ENCODE measurements at regions not wholly inside any gene's neighbourhood (a gene's known extent, or its start where the extent isn't known, plus 50 kb on each side); places are given as distances from the start of the nearest gene placed in this dataset.

DNA sequence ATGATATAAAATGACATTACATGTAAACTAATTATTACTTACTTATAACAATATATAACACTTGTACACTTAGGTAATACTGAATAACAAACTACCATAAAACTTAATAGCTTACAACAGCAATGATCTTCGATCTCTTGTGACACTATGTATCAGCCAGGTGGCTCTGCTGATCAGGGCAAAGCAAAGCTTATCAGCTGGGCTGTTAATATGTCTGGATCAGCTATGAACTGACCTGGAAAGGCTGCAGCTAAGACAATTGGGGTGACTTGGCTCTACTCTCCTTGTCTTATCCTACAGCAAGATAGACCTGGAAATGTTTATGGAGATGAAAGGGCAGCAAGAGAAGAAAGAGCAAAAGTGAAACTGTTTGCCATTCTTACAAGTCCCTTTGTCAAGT, 511.3 kb downstream of the TLR4 start:
- DNase-seq, result no peak

DNA sequence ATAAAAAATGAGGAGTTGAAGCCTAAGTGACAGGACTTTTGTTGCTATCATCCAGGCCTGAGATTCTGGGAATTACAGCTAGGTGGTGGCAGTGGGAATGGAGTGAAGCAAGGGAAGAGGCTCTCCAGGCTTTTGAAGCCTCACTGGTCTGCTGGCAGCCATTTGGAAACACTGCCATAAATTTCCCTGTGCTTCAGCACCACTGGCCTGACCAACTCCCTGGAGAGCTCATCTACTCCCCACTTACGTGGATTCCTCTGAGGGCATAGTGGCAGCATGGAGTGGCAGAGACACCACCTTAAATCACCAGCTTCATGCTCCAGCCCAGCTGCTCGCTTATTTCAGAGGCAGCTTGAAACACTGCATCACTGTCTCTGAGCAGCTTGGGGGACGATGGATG, 518.2 kb downstream of the TLR4 start:
- no peak for DNase-seq

DNA sequence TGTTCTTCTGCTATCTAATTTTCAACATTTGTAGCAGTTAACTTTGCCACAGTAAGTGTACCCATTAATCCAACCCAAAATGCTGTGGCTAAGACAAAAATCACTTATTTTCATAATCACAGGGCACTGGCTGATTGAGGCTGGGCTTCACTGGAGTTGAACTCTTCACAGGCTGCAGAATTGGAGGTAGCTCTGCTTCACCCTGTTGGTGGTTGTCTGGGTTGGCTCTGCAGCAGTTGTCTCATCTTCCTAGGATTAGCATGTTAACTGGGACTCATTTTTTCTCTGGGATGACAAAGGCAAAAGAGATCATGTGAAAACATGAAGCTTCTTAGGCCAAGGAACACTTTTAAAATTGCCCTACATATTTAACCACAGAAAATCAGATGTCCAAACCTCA, 518.9 kb downstream of the TLR4 start:
- DNase-seq, result no peak

DNA sequence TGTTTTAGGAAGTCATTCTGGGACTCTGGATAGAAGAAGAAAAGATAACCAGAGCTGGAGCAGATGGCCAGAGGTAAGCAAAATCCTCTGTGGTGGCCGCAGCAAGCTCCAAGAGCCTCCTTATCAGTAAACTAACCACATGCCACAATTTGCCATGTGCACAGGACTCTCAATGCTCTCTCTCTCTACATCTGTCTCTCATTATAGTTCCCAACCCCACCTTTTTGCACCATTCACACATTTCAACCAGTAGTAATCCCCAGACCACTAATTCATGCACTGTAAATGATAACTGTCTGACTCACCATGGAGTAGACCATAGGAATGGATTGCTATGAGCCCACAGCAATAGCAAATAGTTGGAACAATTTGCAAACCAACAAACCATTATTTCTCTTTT, 526.1 kb downstream of the TLR4 start:
- DNase-seq, result no peak

DNA sequence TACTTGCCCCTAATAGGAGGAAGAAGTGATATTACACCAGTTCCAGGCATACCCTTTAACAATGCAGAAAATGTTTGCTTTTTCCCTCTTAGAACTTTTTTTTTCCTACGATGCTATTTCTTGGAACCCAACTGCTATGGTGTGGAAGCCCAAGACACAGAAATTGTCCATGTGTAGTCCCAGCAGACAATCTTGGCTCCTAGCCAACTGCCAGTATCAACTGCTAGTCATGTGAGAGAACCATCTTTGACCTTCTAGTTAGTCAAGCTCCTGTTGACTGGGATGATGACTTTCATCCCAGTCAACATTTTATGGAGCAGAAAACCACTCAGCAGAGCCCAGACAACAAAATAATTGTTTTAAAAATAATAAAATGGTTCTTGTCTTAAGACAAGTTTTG, 532.4 kb downstream of the TLR4 start:
- no peak for DNase-seq

DNA sequence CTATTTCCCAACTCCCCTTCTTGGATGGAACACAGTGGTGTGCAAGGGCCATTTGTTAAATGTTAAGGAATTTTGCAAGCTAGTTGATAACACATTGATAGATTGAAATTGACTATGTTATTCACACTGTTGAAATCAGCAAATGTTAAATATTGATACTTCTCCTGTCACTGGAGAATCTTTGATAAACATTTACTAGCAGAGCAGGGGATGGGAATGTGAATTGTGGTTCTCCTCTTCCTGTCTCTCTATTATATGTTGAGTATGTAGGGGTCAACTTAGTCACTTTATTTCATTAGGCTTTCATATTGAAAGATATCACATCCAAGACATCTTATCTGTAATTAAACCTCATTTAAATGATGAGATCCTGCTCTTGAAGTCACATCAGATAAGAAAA, 533.9 kb downstream of the TLR4 start:
- DNase-seq, result no peak

DNA sequence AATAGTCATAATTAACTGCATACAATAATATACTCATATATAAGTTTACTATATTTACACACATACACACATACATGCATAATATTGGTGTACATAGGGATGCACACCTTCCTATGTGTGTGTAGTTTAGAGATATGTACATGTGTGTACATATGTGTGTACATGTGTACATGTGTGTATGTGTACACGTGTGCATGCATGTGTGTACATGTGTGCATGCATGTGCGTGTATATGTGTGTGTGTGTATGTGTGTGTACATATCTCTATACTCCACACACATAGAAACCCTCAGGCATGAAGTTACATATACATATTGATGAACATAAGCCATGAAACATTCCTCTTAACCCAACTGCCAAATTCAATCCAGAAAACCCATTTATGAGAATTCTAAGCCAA, 547.8 kb downstream of the TLR4 start:
- no peak for DNase-seq

DNA sequence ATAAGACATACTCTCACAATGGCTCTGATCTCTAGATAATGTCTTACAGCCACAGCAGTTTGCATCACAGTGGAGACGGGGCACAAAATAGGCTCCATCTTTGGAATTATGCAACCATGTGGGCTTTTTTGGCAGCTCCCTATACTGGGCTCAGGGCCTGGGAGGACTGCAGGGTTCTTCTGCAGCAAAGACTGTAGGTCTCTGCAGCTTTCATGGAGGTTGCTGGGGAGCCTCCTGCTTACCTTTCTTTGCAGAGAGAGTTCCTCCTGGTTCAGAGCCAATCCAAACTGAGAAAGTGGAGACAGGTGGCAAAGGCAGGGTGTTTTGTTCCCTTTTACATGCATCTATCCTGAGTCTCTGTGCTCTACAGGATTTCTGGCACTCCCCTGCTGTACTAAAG, 558.0 kb downstream of the TLR4 start:
- no peak for DNase-seq

DNA sequence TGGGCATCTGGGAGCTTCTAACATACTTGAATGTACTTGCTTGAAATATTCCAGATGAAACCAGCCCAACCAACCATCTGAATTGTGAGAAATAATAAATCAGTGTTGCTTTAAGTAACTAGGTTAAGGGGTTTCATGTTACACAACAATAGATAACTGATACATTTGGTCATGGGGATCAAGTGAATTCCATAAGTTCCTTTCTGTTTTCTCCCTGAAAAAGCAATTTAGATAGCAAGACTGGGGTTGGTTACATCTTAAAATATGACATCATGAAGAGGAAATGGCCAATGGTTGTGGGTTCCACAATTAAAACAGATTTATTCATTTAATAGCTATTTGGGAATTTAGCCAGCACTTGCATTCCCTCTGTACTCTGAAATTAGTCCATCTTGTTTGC, 559.7 kb downstream of the TLR4 start:
- DNase-seq, result no peak

DNA sequence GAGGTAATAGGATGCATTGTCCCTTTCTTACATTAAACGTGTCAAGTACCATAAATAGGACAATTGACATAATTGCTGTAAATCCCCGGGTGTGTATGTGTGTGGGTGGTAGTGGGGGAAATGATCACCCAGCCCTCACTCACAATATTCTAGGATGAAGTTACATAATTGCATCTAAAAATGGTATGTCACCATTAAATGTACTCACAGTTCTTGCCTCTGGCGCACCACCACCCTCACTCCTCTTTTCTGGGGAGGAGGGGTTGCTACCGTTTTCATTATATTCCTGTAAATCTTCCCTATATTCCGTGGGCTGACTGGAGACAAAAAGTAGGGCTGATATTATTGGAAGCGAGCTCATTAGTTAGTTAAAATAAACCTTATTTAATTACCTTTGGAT, 563.8 kb downstream of the TLR4 start:
- DNase-seq, result no peak

DNA sequence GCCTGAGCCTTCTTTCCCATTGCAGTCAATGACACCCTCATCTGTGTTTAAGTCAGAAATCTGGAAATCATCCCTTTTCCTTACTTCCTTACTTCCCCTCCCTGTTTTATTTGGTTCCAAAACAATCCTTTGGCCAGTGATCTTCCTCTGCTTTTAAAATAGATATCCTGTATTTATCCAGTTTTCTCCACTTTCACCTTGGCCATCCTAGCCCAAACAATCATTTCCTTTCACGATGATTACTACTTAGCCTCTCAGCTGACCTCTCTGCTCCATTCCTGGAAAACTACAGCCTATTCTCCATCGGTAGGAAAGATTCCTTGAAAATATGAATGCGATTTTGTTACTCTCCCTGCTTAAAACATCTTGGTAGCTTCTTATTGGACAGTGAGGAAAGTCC, 565.4 kb downstream of the TLR4 start:
- no peak for DNase-seq

DNA sequence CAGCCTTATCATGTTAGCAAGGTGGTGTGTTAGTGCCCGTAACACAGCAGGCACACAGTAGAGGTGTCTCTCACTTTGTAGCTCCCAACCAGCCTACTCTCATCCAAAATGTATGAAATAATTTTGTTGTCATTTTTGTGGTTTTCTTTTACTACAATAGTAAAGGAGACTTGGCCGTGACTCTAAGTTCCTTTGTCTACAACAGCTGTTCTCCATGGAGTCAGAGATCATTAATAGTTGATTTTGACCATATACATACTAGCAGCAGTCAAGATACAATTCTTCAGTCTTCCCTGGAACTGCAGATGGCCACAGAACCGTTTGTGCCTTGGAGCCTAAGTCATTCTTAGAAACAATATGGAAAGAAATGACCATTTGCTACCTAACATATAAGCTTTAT, 567.1 kb downstream of the TLR4 start:
- no peak for DNase-seq

DNA sequence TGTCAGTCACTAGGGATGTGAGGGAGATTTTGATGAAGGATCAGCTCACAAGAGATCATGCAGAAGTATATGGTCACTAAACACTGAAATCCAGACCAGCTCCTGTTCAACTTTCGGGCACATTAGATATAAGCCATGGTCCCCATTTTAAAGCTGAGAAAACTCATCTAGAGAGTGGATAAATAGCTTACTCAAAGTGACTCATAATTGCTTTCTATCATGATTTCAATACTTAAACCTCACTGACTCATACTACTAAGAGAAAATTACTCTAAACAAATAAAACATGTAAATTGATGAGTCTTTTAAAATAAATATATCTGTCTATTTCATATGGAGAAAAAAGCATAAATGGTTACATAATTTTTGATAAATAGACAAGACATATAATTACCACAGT, 567.7 kb downstream of the TLR4 start:
- DNase-seq, result no peak

DNA sequence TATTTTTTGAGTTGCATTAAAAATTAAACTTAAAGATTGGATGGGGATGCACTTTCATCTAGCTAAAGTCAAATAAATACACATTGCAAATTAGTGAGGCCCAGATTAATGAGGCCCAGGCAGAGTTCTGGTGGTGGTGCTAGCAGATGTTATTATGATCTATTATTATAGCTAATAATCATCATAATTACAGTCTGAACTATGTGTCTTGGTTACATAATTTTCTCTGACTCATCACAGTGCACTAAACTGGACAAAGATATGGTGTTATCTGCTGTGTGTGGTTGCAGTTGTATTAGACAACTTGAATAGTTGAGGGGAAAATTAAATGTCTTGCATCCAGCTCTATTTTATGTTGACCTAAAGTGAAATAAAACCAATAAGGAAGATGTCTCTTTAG, 568.8 kb downstream of the TLR4 start:
- DNase-seq, result no peak

DNA sequence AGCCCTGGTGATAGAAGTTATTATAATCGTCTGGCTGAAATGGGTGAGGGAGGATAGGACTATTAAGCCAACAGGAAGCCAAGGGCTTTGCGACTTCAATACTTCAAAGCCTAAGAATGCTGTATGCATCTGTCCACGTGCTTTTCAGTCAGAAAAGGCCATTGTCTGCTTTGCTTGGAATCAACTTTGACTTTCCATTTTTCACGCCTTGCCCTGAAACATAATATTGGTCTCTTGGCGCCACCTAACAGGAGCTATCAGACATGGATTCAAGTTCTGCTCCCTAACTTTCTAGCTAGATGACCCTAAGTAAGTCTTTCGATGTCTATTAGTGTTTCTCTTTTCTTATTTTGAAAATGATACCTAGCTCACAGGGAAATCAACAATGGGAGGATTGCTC, 572.6 kb downstream of the TLR4 start:
- DNase-seq, result no peak

DNA sequence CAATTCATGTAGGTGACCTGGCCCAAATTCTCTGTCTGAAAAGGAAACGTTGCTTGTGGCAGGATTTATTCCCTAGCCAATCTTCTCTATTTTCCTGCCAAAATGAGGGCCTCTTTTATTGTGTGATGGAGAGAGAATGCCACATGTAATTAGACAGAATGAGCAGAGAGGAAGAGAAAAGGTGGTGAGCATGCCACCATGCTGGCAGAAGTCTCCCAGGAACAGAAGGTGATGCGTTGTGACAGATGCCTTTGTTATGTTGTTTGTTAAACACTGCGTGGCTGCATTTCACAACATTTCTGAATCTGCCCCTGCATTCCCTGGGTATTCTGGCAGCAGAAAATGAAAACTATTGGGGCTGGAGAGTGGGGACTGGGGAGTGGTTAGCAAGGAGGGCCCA, 577.6 kb downstream of the TLR4 start:
- DNase-seq, result no peak

DNA sequence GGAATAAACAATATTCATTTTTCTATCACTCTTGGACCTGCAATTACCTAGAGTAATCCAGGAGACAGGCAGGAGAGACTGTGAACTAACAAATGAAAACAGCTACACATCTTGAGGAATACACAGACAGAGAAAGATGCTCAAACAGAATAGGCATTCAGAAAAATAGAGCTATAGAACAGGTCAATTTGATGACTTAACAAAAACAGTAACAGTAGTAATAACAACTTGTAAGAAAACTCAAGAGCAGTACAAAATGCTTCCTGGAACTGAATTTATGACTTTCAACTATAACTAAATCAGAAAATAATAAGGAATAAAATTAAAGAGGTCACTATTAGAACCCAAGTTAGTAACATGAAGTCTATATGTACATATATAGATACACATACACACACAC, 579.3 kb downstream of the TLR4 start:
- no peak for DNase-seq

DNA sequence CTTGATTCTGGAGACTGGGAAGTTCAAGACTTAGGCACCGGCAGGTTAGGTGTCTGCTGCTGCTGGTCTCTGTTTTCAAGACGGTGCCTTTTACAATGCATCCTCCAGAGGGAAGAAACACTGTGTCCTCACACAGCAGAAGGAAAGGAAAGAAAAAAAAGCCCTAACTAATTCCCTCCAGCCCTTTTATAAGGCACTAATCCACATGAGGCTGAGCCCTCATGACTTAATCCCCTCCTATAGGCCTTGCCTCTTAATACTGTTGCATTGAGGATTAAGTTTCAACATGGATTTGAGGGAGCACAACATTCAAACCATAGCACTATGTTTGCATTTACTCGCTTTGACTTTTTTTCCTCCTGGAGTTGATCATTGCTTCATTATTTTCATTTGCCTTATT, 585.9 kb downstream of the TLR4 start:
- no peak for DNase-seq

DNA sequence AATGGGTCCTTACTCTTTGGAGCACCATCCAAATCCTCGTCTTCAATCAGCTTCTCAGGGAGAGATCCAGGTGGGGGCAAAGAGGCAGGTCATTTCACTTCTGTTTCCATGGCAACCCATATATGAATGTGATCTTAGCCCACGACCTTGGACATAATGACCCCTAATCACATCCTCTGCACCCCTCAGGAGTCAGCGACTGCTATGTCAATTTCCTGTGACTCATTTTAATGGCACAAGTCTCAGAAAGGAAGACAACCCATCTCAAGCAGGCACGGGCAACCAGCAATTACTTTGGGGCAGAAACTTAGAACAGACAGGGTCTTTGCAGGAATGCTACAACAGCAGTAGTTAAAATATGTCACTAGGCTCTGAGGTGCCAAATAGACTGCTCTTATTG, 591.2 kb downstream of the TLR4 start:
- no peak for DNase-seq

DNA sequence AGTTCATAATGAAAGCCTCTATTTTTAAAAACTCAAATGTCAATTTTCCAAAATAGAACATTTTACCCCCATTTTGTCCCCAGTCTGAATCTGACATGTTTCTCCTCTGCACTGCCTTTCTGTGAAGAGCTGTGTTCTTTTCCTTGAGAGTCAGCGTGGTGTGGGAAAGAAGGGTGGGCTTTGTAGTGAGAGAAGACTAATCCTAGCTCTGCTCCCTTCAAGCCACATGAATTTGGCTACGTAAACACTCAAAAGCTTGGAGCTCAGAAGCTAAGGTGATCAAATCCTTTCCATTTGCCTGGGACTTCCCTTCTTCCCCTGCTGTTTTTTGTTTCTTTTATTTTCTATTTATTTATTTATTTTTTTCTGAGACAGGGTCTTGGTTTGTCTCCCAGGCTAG, 598.5 kb downstream of the TLR4 start:
- no peak for DNase-seq

DNA sequence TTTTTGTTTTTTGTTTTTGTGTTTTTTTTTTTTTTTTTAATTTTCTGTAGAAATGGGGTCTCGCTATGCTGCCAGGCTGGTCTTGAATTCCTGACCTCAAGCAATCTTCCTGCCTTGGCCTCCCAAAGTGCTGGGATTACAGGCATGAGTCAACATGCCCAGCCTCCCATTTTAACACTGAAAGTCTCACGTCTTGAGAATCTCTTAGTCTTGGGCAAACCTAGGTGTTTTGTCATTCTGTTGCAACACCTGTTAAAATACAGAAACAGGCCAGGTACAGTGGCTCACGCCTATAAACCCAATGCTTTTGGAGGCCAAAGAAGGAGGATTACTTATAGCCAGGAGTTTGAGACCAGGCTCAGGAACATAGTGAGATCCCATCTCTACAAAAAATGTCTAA, 599.0 kb downstream of the TLR4 start:
- no peak for DNase-seq

DNA sequence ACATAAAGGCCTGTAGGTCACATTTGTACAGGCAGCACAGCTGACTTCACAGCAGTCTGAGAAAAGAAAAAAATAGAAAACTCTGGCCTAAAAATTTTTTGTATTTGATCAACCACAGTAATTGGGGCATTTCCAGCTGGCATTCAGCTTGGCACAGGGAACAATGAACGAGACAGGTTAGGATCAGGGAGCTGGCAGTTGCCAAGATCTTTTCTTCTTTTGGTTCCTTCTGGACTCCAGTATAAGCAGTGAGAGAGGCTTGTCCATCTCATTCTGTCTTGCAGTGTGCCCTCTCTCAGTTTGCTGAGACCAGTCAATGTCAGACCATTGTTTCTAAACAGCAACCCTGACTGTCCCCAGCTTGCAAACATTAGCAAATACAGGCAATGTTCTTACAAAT, 601.1 kb downstream of the TLR4 start:
- no peak for DNase-seq

DNA sequence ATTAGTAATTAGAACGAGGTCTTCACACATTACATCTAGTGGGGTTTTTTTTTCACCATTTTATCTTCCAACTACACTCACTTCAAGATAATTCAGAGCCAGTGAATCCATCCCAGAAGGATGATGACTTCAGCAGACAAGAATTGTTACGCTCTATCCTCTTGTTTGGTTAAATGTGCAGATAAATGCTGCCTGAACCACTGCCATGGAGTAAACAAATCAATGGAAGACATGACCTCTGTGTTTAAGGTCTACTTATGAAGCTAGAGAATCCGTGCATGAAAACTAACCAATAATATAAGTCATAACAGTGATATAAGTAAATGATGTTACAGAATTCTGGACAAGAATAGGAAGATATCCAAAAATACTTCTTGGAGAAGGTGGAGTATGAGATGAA, 602.6 kb downstream of the TLR4 start:
- DNase-seq, result no peak

DNA sequence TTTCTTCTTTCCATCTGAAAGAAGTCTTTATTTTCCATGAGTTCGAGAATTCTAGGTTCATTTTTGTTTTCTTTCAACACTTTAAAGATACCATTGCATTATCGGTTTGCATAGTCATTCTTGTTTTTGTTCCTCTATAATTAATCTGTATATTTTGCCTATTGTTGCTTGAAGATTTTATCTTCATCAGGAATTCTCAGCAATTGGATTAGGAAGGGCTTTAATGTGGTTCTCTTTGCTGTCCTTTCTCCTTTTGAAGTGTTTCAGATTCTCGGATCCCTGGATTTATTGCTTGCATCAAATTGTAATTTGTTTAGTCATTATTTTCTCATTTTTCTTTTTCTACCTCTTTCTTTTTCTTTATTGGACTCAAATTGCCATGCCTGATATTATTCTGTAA, 609.8 kb downstream of the TLR4 start:
- no peak for DNase-seq

DNA sequence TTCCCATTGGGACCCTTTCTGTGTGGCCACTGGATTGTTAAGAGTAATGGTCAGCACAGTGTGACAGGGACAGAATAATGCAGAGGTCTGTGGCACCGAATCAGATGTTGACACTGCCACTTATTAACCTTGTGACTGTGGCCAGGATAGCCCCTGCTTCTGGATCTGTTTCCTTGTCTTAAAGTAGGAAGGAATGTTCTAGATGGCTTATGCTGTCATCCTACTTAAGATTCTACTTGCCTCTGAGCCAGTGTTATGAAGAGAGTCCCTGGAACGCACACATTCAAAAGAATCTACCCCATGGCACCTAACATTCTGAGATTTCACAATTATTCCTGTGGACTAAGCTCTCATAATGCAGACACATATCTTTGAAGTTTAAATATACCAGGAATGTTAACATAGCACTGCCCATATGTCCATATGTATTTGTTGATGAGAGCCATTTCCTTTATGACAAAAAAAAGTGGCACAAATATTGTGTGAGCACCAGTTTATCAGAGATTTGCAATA, 612.7 kb downstream of the TLR4 start:
- DNase-seq, result no peak

DNA sequence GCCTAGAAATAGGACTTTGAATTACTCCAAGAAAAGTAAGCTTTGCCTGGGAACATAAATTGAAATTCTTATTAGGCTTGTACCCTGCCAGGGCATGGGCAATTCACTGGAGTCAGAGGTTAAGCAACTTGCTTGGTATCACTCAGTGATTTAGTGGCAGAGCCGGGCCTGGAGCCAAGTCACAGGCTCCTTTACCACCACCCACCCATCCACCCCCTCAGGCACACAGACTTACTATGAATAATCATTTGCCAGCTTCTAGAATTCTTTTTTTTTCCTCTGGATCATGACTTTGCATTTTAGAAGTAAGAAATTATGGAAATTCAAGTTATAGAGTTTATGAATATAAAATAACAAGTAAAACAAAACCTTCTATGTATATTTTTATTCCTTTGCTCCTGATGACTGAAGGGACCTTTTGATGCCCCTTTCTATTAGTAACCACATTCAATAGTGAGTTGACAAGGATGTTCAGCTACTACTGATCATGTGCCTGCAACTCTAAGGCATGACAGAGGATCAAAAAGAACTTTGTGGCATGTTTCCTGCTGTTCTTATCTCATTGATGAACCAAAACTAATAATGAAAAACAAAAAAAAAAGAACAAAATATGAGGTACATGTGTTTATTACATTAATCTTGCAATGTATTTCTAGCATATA, 614.7 kb downstream of the TLR4 start:
- no peak for DNase-seq

Data from stimulated activated CD4-positive, alpha-beta T cell treated with anti-CD3 and anti-CD28 coated beads, Interleukin-1b, Interleukin-23, amount 100 ng/mL, for 48 hours (primary cell).